HepG2 (cell line): ENCODE measurements at regions not wholly inside any gene's neighbourhood (a gene's known extent, or its start where the extent isn't known, plus 50 kb on each side); places are given as distances from the start of the nearest gene placed in this dataset.

Source experiments
- ARNT2 ChIP-seq: sonication (generic); formaldehyde crosslinking; IDR thresholded peaks from 2 replicates; pipeline ENCODE4 v1.8.0; 2022; ENCODE audit warnings: mild to moderate bottlenecking, low read depth, missing genetic modification reagents, moderate library complexity
- GABPA ChIP-seq, 2 experiments: IDR thresholded peaks; 2 replicates each; pipeline ENCODE4 v1.6.1; 2011 to 2016; ENCODE audit warnings: low read depth in 2 of 2, low read length in 1 of 2, missing biosample characterization in 1 of 2, missing genetic modification characterization in 1 of 2
- HDAC1 ChIP-seq: sonication (generic); formaldehyde crosslinking; IDR thresholded peaks from 2 replicates; pipeline ENCODE4 v1.5.1; 2020; ENCODE audit warnings: mild to moderate bottlenecking, missing genetic modification reagents
- HOXA3 ChIP-seq: sonication (generic); formaldehyde crosslinking; IDR thresholded peaks from 2 replicates; pipeline ENCODE4 v1.5.0; 2020; ENCODE audit warnings: missing genetic modification reagents
- KLF9 ChIP-seq: IDR thresholded peaks from 2 replicates; pipeline ENCODE4 v1.6.1; 2016; ENCODE audit warnings: low read depth
- MED8 ChIP-seq: sonication (generic); formaldehyde crosslinking; IDR thresholded peaks from 2 replicates; pipeline ENCODE4 v1.8.1; 2023; ENCODE audit warnings: mild to moderate bottlenecking, missing genetic modification reagents; ENCODE audit not compliant: insufficient replicate concordance
- PITX1 ChIP-seq: sonication (generic); formaldehyde crosslinking; IDR thresholded peaks from 2 replicates; pipeline ENCODE4 v1.5.1; 2020; ENCODE audit warnings: mild to moderate bottlenecking, missing genetic modification reagents
- RAD21 ChIP-seq: fragments of 450-650 bp; formaldehyde crosslinking; IDR thresholded peaks from 2 replicates; pipeline ENCODE4 v1.5.0; 2020; ENCODE audit warnings: mild to moderate bottlenecking
- SAP130 ChIP-seq: IDR thresholded peaks from 2 replicates; pipeline ENCODE4 v1.6.1; 2016; ENCODE audit warnings: low read depth
- SRSF1 ChIP-seq: fragments of 200-400 bp; formaldehyde crosslinking; optimal IDR thresholded peaks from 2 replicates; pipeline ENCODE3; 2017; ENCODE audit warnings: mild to moderate bottlenecking, low read depth, low read length, moderate library complexity
- SUZ12 ChIP-seq: fragments of 150-350 bp; IDR thresholded peaks from 2 replicates; pipeline ENCODE4 v1.6.1; 2014; ENCODE audit warnings: low read depth, low read length
- ZFP36L1 ChIP-seq: sonication (generic); formaldehyde crosslinking; IDR thresholded peaks from 2 replicates; pipeline ENCODE4 v1.8.0; 2022; ENCODE audit warnings: mild to moderate bottlenecking, missing genetic modification reagents, moderate library complexity
- ZFY ChIP-seq: sonication (generic); formaldehyde crosslinking; IDR thresholded peaks from 2 replicates; pipeline ENCODE4 v1.4.0; 2020; ENCODE audit warnings: missing genetic modification reagents
- ZNF329 ChIP-seq: sonication (generic); formaldehyde crosslinking; IDR thresholded peaks from 2 replicates; pipeline ENCODE4 v1.9.0; 2021; ENCODE audit warnings: low read depth, mild to moderate bottlenecking, missing genetic modification reagents
- TF ChIP-seq, protein P1 (sequence below), 2 experiments: sonication (generic) in 1 of 2; formaldehyde crosslinking in 1 of 2; IDR thresholded peaks; 2 replicates each; pipeline versions ENCODE4 v1.5.1 to v1.6.1; 2011 to 2020; ENCODE audit warnings: borderline replicate concordance in 1 of 2, low read depth in 1 of 2, low read length in 1 of 2, mild to moderate bottlenecking in 1 of 2, missing genetic modification reagents in 1 of 2, moderate library complexity in 1 of 2
- TF ChIP-seq, protein P2 (sequence below): sonication (generic); formaldehyde crosslinking; IDR thresholded peaks from 2 replicates; pipeline ENCODE4 v1.5.0; 2020; ENCODE audit warnings: mild to moderate bottlenecking, missing genetic modification reagents
- TF ChIP-seq, protein P3 (sequence below): sonication (generic); formaldehyde crosslinking; IDR thresholded peaks from 2 replicates; pipeline ENCODE4 v1.9.0; 2022; ENCODE audit warnings: low read depth, missing genetic modification reagents
- TF ChIP-seq, protein P4 (sequence below): sonication (generic); IDR thresholded peaks from 2 replicates; pipeline ENCODE4 v1.6.1; 2016; ENCODE audit warnings: low read depth, borderline replicate concordance
- TF ChIP-seq, protein P5 (sequence below): sonication (generic); formaldehyde crosslinking; IDR thresholded peaks from 2 replicates; pipeline ENCODE4 v1.4.0; 2020; ENCODE audit warnings: missing genetic modification reagents
- TF ChIP-seq, protein P6 (sequence below): IDR thresholded peaks from 2 replicates; pipeline ENCODE4 v1.6.1; 2016; ENCODE audit warnings: mild to moderate bottlenecking, missing biosample characterization, missing genetic modification reagents

DNA sequence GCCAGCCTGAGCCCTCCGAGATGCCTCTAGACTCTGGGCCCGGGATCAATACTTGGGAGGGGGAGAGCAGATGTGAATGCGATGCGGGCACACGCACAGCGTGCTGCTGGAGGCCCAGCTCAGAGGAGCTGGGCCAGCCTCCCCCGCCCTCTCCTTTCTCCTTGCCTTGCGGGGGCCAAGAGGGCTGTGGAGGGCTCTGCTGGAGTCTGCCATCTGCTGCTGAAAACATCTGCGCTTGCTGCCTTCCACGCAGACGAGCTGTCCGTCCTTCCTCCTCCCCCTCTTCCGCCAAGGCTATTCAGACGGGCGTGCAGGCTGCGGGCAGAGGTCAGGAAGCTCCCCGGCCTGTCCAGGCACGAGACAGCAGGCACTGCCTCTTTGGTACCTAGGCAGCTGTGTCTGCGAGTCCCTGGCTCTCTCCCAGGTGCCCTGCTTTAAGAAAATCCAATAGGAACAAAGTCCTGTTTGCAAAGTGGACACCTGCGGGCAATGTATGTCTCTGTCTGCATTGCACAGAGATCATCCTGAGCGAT lies 75.2 kb downstream of the SPRING1 start (continued):
- TF ChIP-seq SRSF1, result no peak
- TF ChIP-seq, protein P1, sequence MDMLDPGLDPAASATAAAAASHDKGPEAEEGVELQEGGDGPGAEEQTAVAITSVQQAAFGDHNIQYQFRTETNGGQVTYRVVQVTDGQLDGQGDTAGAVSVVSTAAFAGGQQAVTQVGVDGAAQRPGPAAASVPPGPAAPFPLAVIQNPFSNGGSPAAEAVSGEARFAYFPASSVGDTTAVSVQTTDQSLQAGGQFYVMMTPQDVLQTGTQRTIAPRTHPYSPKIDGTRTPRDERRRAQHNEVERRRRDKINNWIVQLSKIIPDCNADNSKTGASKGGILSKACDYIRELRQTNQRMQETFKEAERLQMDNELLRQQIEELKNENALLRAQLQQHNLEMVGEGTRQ (IDR thresholded peaks at IDR 0.05; ENCODE audit: low read depth, low read length), result no peak
- TF ChIP-seq, protein P1 (CRISPR knock-in tag; IDR thresholded peaks at IDR 0.05; ENCODE audit: borderline replicate concordance), result no peak
- TF ChIP-seq, protein P2, sequence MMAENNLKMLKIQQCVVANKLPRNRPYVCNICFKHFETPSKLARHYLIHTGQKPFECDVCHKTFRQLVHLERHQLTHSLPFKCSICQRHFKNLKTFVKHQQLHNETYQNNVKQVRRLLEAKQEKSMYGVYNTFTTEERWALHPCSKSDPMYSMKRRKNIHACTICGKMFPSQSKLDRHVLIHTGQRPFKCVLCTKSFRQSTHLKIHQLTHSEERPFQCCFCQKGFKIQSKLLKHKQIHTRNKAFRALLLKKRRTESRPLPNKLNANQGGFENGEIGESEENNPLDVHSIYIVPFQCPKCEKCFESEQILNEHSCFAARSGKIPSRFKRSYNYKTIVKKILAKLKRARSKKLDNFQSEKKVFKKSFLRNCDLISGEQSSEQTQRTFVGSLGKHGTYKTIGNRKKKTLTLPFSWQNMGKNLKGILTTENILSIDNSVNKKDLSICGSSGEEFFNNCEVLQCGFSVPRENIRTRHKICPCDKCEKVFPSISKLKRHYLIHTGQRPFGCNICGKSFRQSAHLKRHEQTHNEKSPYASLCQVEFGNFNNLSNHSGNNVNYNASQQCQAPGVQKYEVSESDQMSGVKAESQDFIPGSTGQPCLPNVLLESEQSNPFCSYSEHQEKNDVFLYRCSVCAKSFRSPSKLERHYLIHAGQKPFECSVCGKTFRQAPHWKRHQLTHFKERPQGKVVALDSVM (CRISPR knock-in tag), result peak; percentile 39; the same call in 1 of the 2 replicates
- TF ChIP-seq, protein P3, sequence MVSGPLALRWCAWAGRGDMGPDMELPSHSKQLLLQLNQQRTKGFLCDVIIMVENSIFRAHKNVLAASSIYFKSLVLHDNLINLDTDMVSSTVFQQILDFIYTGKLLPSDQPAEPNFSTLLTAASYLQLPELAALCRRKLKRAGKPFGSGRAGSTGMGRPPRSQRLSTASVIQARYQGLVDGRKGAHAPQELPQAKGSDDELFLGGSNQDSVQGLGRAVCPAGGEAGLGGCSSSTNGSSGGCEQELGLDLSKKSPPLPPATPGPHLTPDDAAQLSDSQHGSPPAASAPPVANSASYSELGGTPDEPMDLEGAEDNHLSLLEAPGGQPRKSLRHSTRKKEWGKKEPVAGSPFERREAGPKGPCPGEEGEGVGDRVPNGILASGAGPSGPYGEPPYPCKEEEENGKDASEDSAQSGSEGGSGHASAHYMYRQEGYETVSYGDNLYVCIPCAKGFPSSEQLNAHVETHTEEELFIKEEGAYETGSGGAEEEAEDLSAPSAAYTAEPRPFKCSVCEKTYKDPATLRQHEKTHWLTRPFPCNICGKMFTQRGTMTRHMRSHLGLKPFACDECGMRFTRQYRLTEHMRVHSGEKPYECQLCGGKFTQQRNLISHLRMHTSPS (CRISPR knock-in tag), result peak; percentile 79; the same call in 1 of the 2 replicates
- peak; percentile 44; the same call in 1 of the 2 replicates for TF ChIP-seq HDAC1 (CRISPR knock-in tag)
- TF ChIP-seq, protein P4, sequence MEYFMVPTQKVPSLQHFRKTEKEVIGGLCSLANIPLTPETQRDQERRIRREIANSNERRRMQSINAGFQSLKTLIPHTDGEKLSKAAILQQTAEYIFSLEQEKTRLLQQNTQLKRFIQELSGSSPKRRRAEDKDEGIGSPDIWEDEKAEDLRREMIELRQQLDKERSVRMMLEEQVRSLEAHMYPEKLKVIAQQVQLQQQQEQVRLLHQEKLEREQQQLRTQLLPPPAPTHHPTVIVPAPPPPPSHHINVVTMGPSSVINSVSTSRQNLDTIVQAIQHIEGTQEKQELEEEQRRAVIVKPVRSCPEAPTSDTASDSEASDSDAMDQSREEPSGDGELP, result 0 out of 2 replicates have a peak, but pooled peaks have one; percentile 29
- TF ChIP-seq MED8 (CRISPR knock-in tag), result no peak
- TF ChIP-seq HOXA3 (CRISPR knock-in tag), result peak; percentile 33; the same call in 1 of the 2 replicates
- TF ChIP-seq SAP130 (CRISPR knock-in tag), result peak; percentile 42
- no peak for TF ChIP-seq SUZ12
- TF ChIP-seq KLF9, result no peak
- no peak for TF ChIP-seq GABPA (IDR thresholded peaks at IDR 0.05; ENCODE audit: low read depth, low read length)
- no peak for TF ChIP-seq GABPA (CRISPR knock-in tag; IDR thresholded peaks at IDR 0.05; ENCODE audit: low read depth)
- TF ChIP-seq, protein P5, sequence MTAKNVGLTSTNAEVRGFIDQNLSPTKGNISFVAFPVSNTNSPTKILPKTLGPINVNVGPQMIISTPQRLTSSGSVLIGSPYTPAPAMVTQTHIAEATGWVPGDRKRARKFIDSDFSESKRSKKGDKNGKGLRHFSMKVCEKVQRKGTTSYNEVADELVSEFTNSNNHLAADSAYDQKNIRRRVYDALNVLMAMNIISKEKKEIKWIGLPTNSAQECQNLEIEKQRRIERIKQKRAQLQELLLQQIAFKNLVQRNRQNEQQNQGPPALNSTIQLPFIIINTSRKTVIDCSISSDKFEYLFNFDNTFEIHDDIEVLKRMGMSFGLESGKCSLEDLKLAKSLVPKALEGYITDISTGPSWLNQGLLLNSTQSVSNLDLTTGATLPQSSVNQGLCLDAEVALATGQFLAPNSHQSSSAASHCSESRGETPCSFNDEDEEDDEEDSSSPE (CRISPR knock-in tag), result no peak
- TF ChIP-seq, protein P6, sequence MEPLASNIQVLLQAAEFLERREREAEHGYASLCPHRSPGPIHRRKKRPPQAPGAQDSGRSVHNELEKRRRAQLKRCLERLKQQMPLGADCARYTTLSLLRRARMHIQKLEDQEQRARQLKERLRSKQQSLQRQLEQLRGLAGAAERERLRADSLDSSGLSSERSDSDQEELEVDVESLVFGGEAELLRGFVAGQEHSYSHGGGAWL (CRISPR knock-in tag), result peak; percentile 59; the same call in 1 of the 2 replicates
- TF ChIP-seq RAD21, result peak; percentile 27; the same call in 1 of the 2 replicates
- peak; percentile 42; the same call in 1 of the 2 replicates for TF ChIP-seq ZFY (CRISPR knock-in tag)
- TF ChIP-seq ARNT2 (CRISPR knock-in tag), result no peak
- no peak for TF ChIP-seq ZNF329 (CRISPR knock-in tag)
- TF ChIP-seq PITX1 (CRISPR knock-in tag), result no peak; the same call in 1 of the 2 replicates
- no peak for TF ChIP-seq ZFP36L1 (CRISPR knock-in tag)
